ENCODE measurements at regions not wholly inside any gene's neighbourhood (a gene's known extent, or its start where the extent isn't known, plus 50 kb on each side); places are given as distances from the start of the nearest gene placed in this dataset.

- Histone ChIP-seq H3K4me2 (ENCODE audit: low read depth, low read length, poor library complexity, severe bottlenecking) (no peak overlapping the region), H3K27ac (ENCODE audit: low read length) (no peak overlapping the region), H3K9ac (ENCODE audit: low read length) (no peak overlapping the region), H3K79me2 (ENCODE audit: low read length) (no peaks in the 10 kb centered on the region), H3K4me1 (ENCODE audit: low read length) (no peaks in the 10 kb centered on the region), H3K9me3 (ENCODE audit: low read length) (no peaks in the 10 kb centered on the region; the same call in 1 of the 2 replicates), H3K27me3 (ENCODE audit: low read length) (no peaks in the 10 kb centered on the region), H3K4me3 (ENCODE audit: low read length) (no peak overlapping the region), H3K36me3 (ENCODE audit: insufficient read depth, low read length) (no peaks in the 10 kb centered on the region), H4K20me1 (ENCODE audit: insufficient read depth, low read depth, low read length) (no peaks in the 10 kb centered on the region), H2AFZ (ENCODE audit: low read length) (no peak overlapping the region), H3K9me2 (replicated peaks; ENCODE audit: insufficient read depth, low read length) (no peaks in the 10 kb centered on the region)
- no peak for DNase-seq
Observed at GRCh38 chr6:114764866-114765265, 422.0 kb upstream of the HS3ST5 start.

- no peaks in the 10 kb centered on the region for H3K9me2 ChIP-seq (replicated peaks; ENCODE audit: insufficient read depth, low read length)
- H3K9me3 ChIP-seq (ENCODE audit: low read length) = no peaks in the 10 kb centered on the region; the same call in 1 of the 2 replicates
- H2AFZ ChIP-seq (ENCODE audit: low read length) = no peak overlapping the region
- no peaks in the 10 kb centered on the region for H3K79me2 ChIP-seq (ENCODE audit: low read length)
- no peak overlapping the region for H3K27ac ChIP-seq (ENCODE audit: low read length)
- no peaks in the 10 kb centered on the region for H3K36me3 ChIP-seq (ENCODE audit: insufficient read depth, low read length)
- H3K9ac ChIP-seq (ENCODE audit: low read length) = no peak overlapping the region
- no peaks in the 10 kb centered on the region for H4K20me1 ChIP-seq (ENCODE audit: insufficient read depth, low read depth, low read length)
- H3K4me2 ChIP-seq (ENCODE audit: low read depth, low read length, poor library complexity, severe bottlenecking) = no peak overlapping the region
- H3K4me1 ChIP-seq (ENCODE audit: low read length) = no peaks in the 10 kb centered on the region
- no peaks in the 10 kb centered on the region for H3K27me3 ChIP-seq (ENCODE audit: low read length)
- DNase-seq = no peak
- H3K4me3 ChIP-seq (ENCODE audit: low read length) = no peak overlapping the region
Observed at GRCh38 chr6:114762145-114762544, 419.3 kb upstream of the HS3ST5 start.

- no peak overlapping the region for H3K4me2 ChIP-seq (ENCODE audit: low read depth, low read length, poor library complexity, severe bottlenecking)
- no peak overlapping the region for H3K4me3 ChIP-seq (ENCODE audit: low read length)
- H3K27ac ChIP-seq (ENCODE audit: low read length) = no peak overlapping the region
- peak; percentile 78 for DNase-seq
- no peaks in the 10 kb centered on the region for H4K20me1 ChIP-seq (ENCODE audit: insufficient read depth, low read depth, low read length)
- no peaks in the 10 kb centered on the region for H3K36me3 ChIP-seq (ENCODE audit: insufficient read depth, low read length)
- no peak overlapping the region for H2AFZ ChIP-seq (ENCODE audit: low read length)
- no peaks in the 10 kb centered on the region for H3K79me2 ChIP-seq (ENCODE audit: low read length)
- H3K27me3 ChIP-seq (ENCODE audit: low read length) = no peaks in the 10 kb centered on the region
- no peaks in the 10 kb centered on the region for H3K9me2 ChIP-seq (replicated peaks; ENCODE audit: insufficient read depth, low read length)
- no peaks in the 10 kb centered on the region for H3K9me3 ChIP-seq (ENCODE audit: low read length)
- H3K4me1 ChIP-seq (ENCODE audit: low read length) = no peaks in the 10 kb centered on the region
- H3K9ac ChIP-seq (ENCODE audit: low read length) = no peak overlapping the region
Observed at GRCh38 chr6:114747995-114748625, 405.3 kb upstream of the HS3ST5 start.

GRCh38 chr6:114740547-114740946, 397.7 kb upstream of the HS3ST5 start:
- Histone ChIP-seq H3K27me3 (ENCODE audit: low read length) (no peaks in the 10 kb centered on the region), H3K27ac (ENCODE audit: low read length) (no peak overlapping the region), H3K4me1 (ENCODE audit: low read length) (no peaks in the 10 kb centered on the region), H3K9me2 (replicated peaks; ENCODE audit: insufficient read depth, low read length) (no peaks in the 10 kb centered on the region), H4K20me1 (ENCODE audit: insufficient read depth, low read depth, low read length) (no peaks in the 10 kb centered on the region), H3K9ac (ENCODE audit: low read length) (no peak overlapping the region), H3K9me3 (ENCODE audit: low read length) (no peaks in the 10 kb centered on the region), H3K79me2 (ENCODE audit: low read length) (no peaks in the 10 kb centered on the region), H3K36me3 (ENCODE audit: insufficient read depth, low read length) (no peaks in the 10 kb centered on the region), H2AFZ (ENCODE audit: low read length) (no peak overlapping the region), H3K4me3 (ENCODE audit: low read length) (no peak overlapping the region), H3K4me2 (ENCODE audit: low read depth, low read length, poor library complexity, severe bottlenecking) (no peak overlapping the region)
- no peak for DNase-seq

GRCh38 chr6:114739656-114740055, 396.8 kb upstream of the HS3ST5 start:
- Histone ChIP-seq H3K4me2 (ENCODE audit: low read depth, low read length, poor library complexity, severe bottlenecking) (no peak overlapping the region), H3K4me1 (ENCODE audit: low read length) (no peaks in the 10 kb centered on the region), H3K36me3 (ENCODE audit: insufficient read depth, low read length) (no peaks in the 10 kb centered on the region), H3K4me3 (ENCODE audit: low read length) (no peak overlapping the region), H3K9ac (ENCODE audit: low read length) (no peak overlapping the region), H3K27ac (ENCODE audit: low read length) (no peak overlapping the region), H3K27me3 (ENCODE audit: low read length) (no peaks in the 10 kb centered on the region), H2AFZ (ENCODE audit: low read length) (no peak overlapping the region), H3K9me3 (ENCODE audit: low read length) (no peaks in the 10 kb centered on the region), H3K79me2 (ENCODE audit: low read length) (no peaks in the 10 kb centered on the region), H3K9me2 (replicated peaks; ENCODE audit: insufficient read depth, low read length) (no peaks in the 10 kb centered on the region), H4K20me1 (ENCODE audit: insufficient read depth, low read depth, low read length) (no peaks in the 10 kb centered on the region)
- no peak for DNase-seq

- Histone ChIP-seq H3K79me2 (ENCODE audit: low read length) (no peaks in the 10 kb centered on the region), H3K9me3 (ENCODE audit: low read length) (no peaks in the 10 kb centered on the region), H3K36me3 (ENCODE audit: insufficient read depth, low read length) (no peaks in the 10 kb centered on the region), H3K9me2 (replicated peaks; ENCODE audit: insufficient read depth, low read length) (no peaks in the 10 kb centered on the region), H3K27ac (ENCODE audit: low read length) (no peak overlapping the region), H3K4me1 (ENCODE audit: low read length) (no peaks in the 10 kb centered on the region), H3K4me3 (ENCODE audit: low read length) (no peak overlapping the region), H2AFZ (ENCODE audit: low read length) (no peak overlapping the region), H4K20me1 (ENCODE audit: insufficient read depth, low read depth, low read length) (no peaks in the 10 kb centered on the region), H3K4me2 (ENCODE audit: low read depth, low read length, poor library complexity, severe bottlenecking) (no peak overlapping the region), H3K27me3 (ENCODE audit: low read length) (no peaks in the 10 kb centered on the region), H3K9ac (ENCODE audit: low read length) (no peak overlapping the region)
- no peak for DNase-seq
Observed at GRCh38 chr6:114735025-114735735, 392.4 kb upstream of the HS3ST5 start.

GRCh38 chr6:114733596-114733995, 390.8 kb upstream of the HS3ST5 start:
- Histone ChIP-seq H3K9me3 (ENCODE audit: low read length) (no peaks in the 10 kb centered on the region; the same call in 1 of the 2 replicates), H3K79me2 (ENCODE audit: low read length) (no peaks in the 10 kb centered on the region), H3K27ac (ENCODE audit: low read length) (no peak overlapping the region), H3K36me3 (ENCODE audit: insufficient read depth, low read length) (no peaks in the 10 kb centered on the region), H4K20me1 (ENCODE audit: insufficient read depth, low read depth, low read length) (no peaks in the 10 kb centered on the region), H3K4me2 (ENCODE audit: low read depth, low read length, poor library complexity, severe bottlenecking) (no peak overlapping the region), H3K27me3 (ENCODE audit: low read length) (no peaks in the 10 kb centered on the region), H3K9me2 (replicated peaks; ENCODE audit: insufficient read depth, low read length) (no peaks in the 10 kb centered on the region), H3K4me3 (ENCODE audit: low read length) (no peak overlapping the region), H2AFZ (ENCODE audit: low read length) (no peak overlapping the region), H3K9ac (ENCODE audit: low read length) (no peak overlapping the region), H3K4me1 (ENCODE audit: low read length) (no peaks in the 10 kb centered on the region)
- DNase-seq = no peak

- no peaks in the 10 kb centered on the region for H3K79me2 ChIP-seq (ENCODE audit: low read length)
- no peak overlapping the region for H3K27ac ChIP-seq (ENCODE audit: low read length)
Observed at GRCh38 chr6:114718716-114719270, 376.0 kb upstream of the HS3ST5 start.

More at GRCh38 chr6:114718716-114719270, 376.0 kb upstream of the HS3ST5 start:
- Histone ChIP-seq H2AFZ (ENCODE audit: low read length) (no peak overlapping the region), H3K9me3 (ENCODE audit: low read length) (no peaks in the 10 kb centered on the region), H3K9ac (ENCODE audit: low read length) (no peak overlapping the region), H3K4me1 (ENCODE audit: low read length) (no peaks in the 10 kb centered on the region), H3K36me3 (ENCODE audit: insufficient read depth, low read length) (no peaks in the 10 kb centered on the region), H4K20me1 (ENCODE audit: insufficient read depth, low read depth, low read length) (no peaks in the 10 kb centered on the region), H3K27me3 (ENCODE audit: low read length) (no peaks in the 10 kb centered on the region), H3K9me2 (replicated peaks; ENCODE audit: insufficient read depth, low read length) (no peaks in the 10 kb centered on the region), H3K4me2 (ENCODE audit: low read depth, low read length, poor library complexity, severe bottlenecking) (no peak overlapping the region), H3K4me3 (ENCODE audit: low read length) (no peak overlapping the region)
- DNase-seq = no peak

Data from Karpas-422 (cell line).